Endothelial cell of umbilical vein (primary cell): ENCODE measurements at regions not wholly inside any gene's neighbourhood (a gene's known extent, or its start where the extent isn't known, plus 50 kb on each side); places are given as distances from the start of the nearest gene placed in this dataset.

Source experiments
- BruUV-seq: library from RNA; stranded (reverse); fragments of 400-500 nt; replicated peaks from 2 replicates; lab custom pipeline; 2021; lab: Mats Ljungman, UMichigan
- CTCF ChIA-PET: fragments of 300-600, 350-600 bp; sonication (Branson Sonifier 250); formaldehyde crosslinking; loops from one replicate; lab custom pipeline; 2021; ENCODE audit warnings: antibody characterized with exemption, inconsistent platforms; lab: Charles Lee
- POLR2A ChIA-PET: fragments of 300-600, 350-600 bp; sonication (Branson Sonifier 250); formaldehyde crosslinking; loops from one replicate; lab custom pipeline; 2021; ENCODE audit warnings: antibody characterized with exemption, inconsistent platforms; lab: Charles Lee
- DNase-seq: peaks from one replicate; pipeline ENCODE4 v3.0.0-alpha.2; 2011; ENCODE audit warnings: low read depth, low spot score
- FAIRE-seq: peaks from 2 replicates; lab custom pipeline; 2011; peaks lifted over from hg19 to GRCh38; lab: Jason Lieb, UNC
- H2AFZ ChIP-seq: 2 replicates; pipeline ENCODE4 v1.6.0; 2012; ENCODE audit warnings: low read depth, low read length, control low read depth, inconsistent platforms
- H3K27ac ChIP-seq: 2 replicates; pipeline ENCODE4 v1.5.1; 2011; ENCODE audit warnings: low read depth, mild to moderate bottlenecking, control low read depth, low read length, moderate library complexity; ENCODE audit not compliant: insufficient read depth
- H3K27me3 ChIP-seq, 2 experiments: 2 replicates each; pipeline versions ENCODE4 v1.6.0 to v1.6.1; 2011; ENCODE audit warnings: low read length in 2 of 2, mixed read lengths in 1 of 2; ENCODE audit not compliant: control insufficient read depth in 2 of 2, insufficient read depth in 2 of 2
- H3K36me3 ChIP-seq, 2 experiments: 2 replicates in 1 of 2; 3 replicates in 1 of 2; pipeline ENCODE4 v1.5.1; 2011; ENCODE audit warnings: low read length in 2 of 2, mild to moderate bottlenecking in 1 of 2, moderate library complexity in 1 of 2; ENCODE audit not compliant: control insufficient read depth in 2 of 2, insufficient read depth in 2 of 2; ENCODE audit errors: extremely low read depth in 1 of 2
- H3K4me1 ChIP-seq: 3 replicates; pipeline ENCODE4 v1.5.1; 2011; ENCODE audit warnings: mild to moderate bottlenecking, low read length; ENCODE audit not compliant: control insufficient read depth, insufficient read depth; ENCODE audit errors: extremely low read depth
- H3K4me2 ChIP-seq: 2 replicates; pipeline ENCODE4 v1.6.1; 2011; ENCODE audit warnings: low read length, control low read depth, mixed read lengths; ENCODE audit not compliant: insufficient read depth
- H3K4me3 ChIP-seq, 3 experiments: fragments of 200-600 bp in 1 of 3; sonication (generic), shearing (Covaris generic) in 1 of 3; replicated peaks in 1 of 3; 2 replicates each; pipeline ENCODE4 v1.5.1; 2011 to 2016; ENCODE audit warnings: control low read depth in 3 of 3, low read length in 3 of 3, mild to moderate bottlenecking in 2 of 3, inconsistent platforms in 1 of 3, low read depth in 1 of 3, moderate library complexity in 1 of 3; ENCODE audit not compliant: insufficient read depth in 1 of 3
- H3K79me2 ChIP-seq: 2 replicates; pipeline ENCODE4 v1.6.0; 2012; ENCODE audit warnings: low read length, inconsistent platforms; ENCODE audit not compliant: control insufficient read depth, insufficient read depth
- H3K9ac ChIP-seq: replicated peaks from 2 replicates; pipeline ENCODE3; 2011; ENCODE audit warnings: low read length, control low read depth; ENCODE audit not compliant: insufficient read depth; ENCODE audit errors: extremely low read depth
- H3K9me1 ChIP-seq: replicated peaks from 3 replicates; pipeline ENCODE4 v1.6.0; 2011; ENCODE audit warnings: mild to moderate bottlenecking, low read length; ENCODE audit not compliant: control insufficient read depth, insufficient read depth; ENCODE audit errors: extremely low read depth
- H3K9me3 ChIP-seq: replicated peaks from 2 replicates; pipeline ENCODE4 v1.5.1; 2012; ENCODE audit warnings: low read length, inconsistent platforms; ENCODE audit not compliant: control insufficient read depth, insufficient read depth
- H4K20me1 ChIP-seq: replicated peaks from 2 replicates; pipeline ENCODE3; 2011; ENCODE audit warnings: mild to moderate bottlenecking, low read length; ENCODE audit not compliant: control insufficient read depth, insufficient read depth; ENCODE audit errors: extremely low read depth
- EZH2 ChIP-seq: IDR thresholded peaks from 2 replicates; pipeline ENCODE4 v1.6.1; 2012; ENCODE audit warnings: borderline replicate concordance, low read depth, mild to moderate bottlenecking, moderate library complexity, low read length, inconsistent platforms; ENCODE audit not compliant: severe bottlenecking
- FOS ChIP-seq: IDR thresholded peaks from 2 replicates; pipeline ENCODE4 v1.6.1; 2011; ENCODE audit warnings: mild to moderate bottlenecking, low read length, moderate library complexity, borderline replicate concordance; ENCODE audit not compliant: insufficient read depth
- GATA2 ChIP-seq: IDR thresholded peaks from 2 replicates; pipeline ENCODE4 v1.7.0; 2011; ENCODE audit warnings: low read depth, mild to moderate bottlenecking, moderate library complexity, mixed read lengths, low read length; ENCODE audit not compliant: insufficient read length, insufficient read depth
- JUN ChIP-seq: IDR thresholded peaks from 2 replicates; pipeline ENCODE4 v1.6.1; 2011; ENCODE audit warnings: borderline replicate concordance, low read depth; ENCODE audit not compliant: insufficient read length, insufficient read depth
- MYC ChIP-seq: IDR thresholded peaks from one replicate; pipeline ENCODE4 v1.6.1; 2011; ENCODE audit warnings: mild to moderate bottlenecking, low read depth, low read length
- POLR2A ChIP-seq: IDR thresholded peaks from 2 replicates; pipeline ENCODE4 v1.6.1; 2012; ENCODE audit warnings: low read depth, mild to moderate bottlenecking, control low read depth, low read length
- POLR2AphosphoS5 ChIP-seq: IDR thresholded peaks from 2 replicates; pipeline ENCODE4 v1.6.1; 2012; ENCODE audit warnings: low read depth, mild to moderate bottlenecking, control low read depth, low read length, moderate library complexity; ENCODE audit not compliant: insufficient read depth
- dilution Hi-C: fragments of 300-500 bp; cut with MboI; formaldehyde crosslinking; loops from one replicate; pipeline ENCODE4 v1.15.0; 2019; ENCODE audit warnings: low sequenced_read_pairs; ENCODE audit not compliant: extremely low pct_ligation_motif_present
- intact Hi-C: fragments of 100-400 bp; cut with micrococcal nuclease; formaldehyde crosslinking; loops from one replicate; pipeline ENCODE4 v1.10.0; 2022
- TF ChIP-seq, protein P1 (sequence below): IDR thresholded peaks from 2 replicates; pipeline ENCODE4 v1.6.1; 2011; ENCODE audit not compliant: insufficient read depth, insufficient read length
- TF ChIP-seq, protein P2 (sequence below), 2 donors: IDR thresholded peaks; 1 replicate in 1 of 2; 2 replicates in 1 of 2; pipeline ENCODE4 v1.5.1; 2011; ENCODE audit warnings: low read length in 2 of 2, mild to moderate bottlenecking in 2 of 2, moderate library complexity in 2 of 2, control low read depth in 1 of 2, inconsistent platforms in 1 of 2, low read depth in 1 of 2; ENCODE audit not compliant: insufficient read depth in 1 of 2; ENCODE audit errors: extremely low read depth in 1 of 2

DNA sequence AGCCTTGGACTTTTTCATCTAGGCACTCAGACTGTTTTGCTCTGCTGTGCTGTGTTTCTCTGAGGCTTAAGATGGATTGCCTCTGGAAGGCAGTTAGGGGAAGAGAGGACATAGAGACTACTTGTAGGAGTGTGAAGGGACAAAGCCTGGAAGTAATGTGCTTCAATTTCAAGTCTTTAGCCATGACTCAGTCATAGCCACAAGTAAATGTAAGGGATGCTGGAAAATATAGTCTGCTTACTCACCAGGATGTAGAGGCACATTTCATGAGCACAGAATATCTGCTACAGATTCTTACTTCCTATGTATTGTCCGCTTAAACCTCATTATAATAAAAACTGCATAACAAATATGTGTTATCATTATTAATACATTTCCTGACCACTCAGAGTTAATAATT is 794.3 kb upstream of the NOVA1 start:
- H3K9ac ChIP-seq = peak overlapping the region; percentile 62
- peak overlapping the region; percentile 83 for H3K27ac ChIP-seq
- H4K20me1 ChIP-seq = no peaks in the 10 kb centered on the region
- POLR2A ChIA-PET = no interaction called here
- H3K4me2 ChIP-seq = peak overlapping the region; percentile 55
- BruUV-seq = no TSS peak
- CTCF ChIA-PET = no interaction called here
- TF ChIP-seq, protein P1, sequence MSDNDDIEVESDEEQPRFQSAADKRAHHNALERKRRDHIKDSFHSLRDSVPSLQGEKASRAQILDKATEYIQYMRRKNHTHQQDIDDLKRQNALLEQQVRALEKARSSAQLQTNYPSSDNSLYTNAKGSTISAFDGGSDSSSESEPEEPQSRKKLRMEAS = no peak
- no peak for TF ChIP-seq MYC
- TF ChIP-seq, protein P2, sequence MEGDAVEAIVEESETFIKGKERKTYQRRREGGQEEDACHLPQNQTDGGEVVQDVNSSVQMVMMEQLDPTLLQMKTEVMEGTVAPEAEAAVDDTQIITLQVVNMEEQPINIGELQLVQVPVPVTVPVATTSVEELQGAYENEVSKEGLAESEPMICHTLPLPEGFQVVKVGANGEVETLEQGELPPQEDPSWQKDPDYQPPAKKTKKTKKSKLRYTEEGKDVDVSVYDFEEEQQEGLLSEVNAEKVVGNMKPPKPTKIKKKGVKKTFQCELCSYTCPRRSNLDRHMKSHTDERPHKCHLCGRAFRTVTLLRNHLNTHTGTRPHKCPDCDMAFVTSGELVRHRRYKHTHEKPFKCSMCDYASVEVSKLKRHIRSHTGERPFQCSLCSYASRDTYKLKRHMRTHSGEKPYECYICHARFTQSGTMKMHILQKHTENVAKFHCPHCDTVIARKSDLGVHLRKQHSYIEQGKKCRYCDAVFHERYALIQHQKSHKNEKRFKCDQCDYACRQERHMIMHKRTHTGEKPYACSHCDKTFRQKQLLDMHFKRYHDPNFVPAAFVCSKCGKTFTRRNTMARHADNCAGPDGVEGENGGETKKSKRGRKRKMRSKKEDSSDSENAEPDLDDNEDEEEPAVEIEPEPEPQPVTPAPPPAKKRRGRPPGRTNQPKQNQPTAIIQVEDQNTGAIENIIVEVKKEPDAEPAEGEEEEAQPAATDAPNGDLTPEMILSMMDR (IDR thresholded peaks at IDR 0.05; ENCODE audit: extremely low read depth in 1 of 2, insufficient read depth in 1 of 2, low read depth in 1 of 2, low read length in 2 of 2) = no peak
- TF ChIP-seq JUN = peak; percentile 52
- TF ChIP-seq POLR2AphosphoS5 = no peak
- TF ChIP-seq EZH2 = no peak
- TF ChIP-seq FOS = peak; percentile 89
- peak; percentile 22 for TF ChIP-seq GATA2
- no peak for TF ChIP-seq POLR2A
- FAIRE-seq = peak; percentile 92
- dilution Hi-C loops (no loop called here), intact Hi-C loops (loop anchor here (1.0 kb wide), 1 partner anchor 26 kb away; no protein-coding TSS in a partner anchor)
- H3K9me3 ChIP-seq = no peaks in the 10 kb centered on the region
- no peak overlapping the region for H3K4me3 ChIP-seq
- H3K36me3 ChIP-seq = no peaks in the 10 kb centered on the region
- no peaks in the 10 kb centered on the region for H3K79me2 ChIP-seq
- no peaks in the 10 kb centered on the region for H3K9me1 ChIP-seq
- H2AFZ ChIP-seq = peak overlapping the region; percentile 87
- H3K4me1 ChIP-seq = peaks cover 19% of the 10 kb centered on the region
- peak; percentile 71 for DNase-seq
- H3K27me3 ChIP-seq = no peaks in the 10 kb centered on the region
